GM23338 (cell line): ENCODE measurements at regions not wholly inside any gene's neighbourhood (a gene's known extent, or its start where the extent isn't known, plus 50 kb on each side); places are given as distances from the start of the nearest gene placed in this dataset.

Source experiments
- ATAC-seq: fragments of 200-7000 bp; cut with Tn5 transposase; 3 replicates; pipeline ENCODE4 v1.9.1; 2020
- DNase-seq: peaks from one replicate; pipeline ENCODE4 v3.0.0-alpha.2; 2015; ENCODE audit warnings: low spot score
- H2AFZ ChIP-seq: fragments of 200-600 bp; sonication (generic); 2 replicates; pipeline ENCODE4 v1.8.0; 2016; ENCODE audit warnings: antibody characterized with exemption, mild to moderate bottlenecking, moderate library complexity
- H3F3A ChIP-seq: fragments of 200-600 bp; sonication (generic); replicated peaks from 2 replicates; pipeline ENCODE4 v1.8.0; 2017; ENCODE audit warnings: antibody characterized with exemption, mixed run types, low read depth
- H3K27ac ChIP-seq: fragments of 200-600 bp; sonication (generic); 2 replicates; pipeline ENCODE4 v1.6.1; 2016; ENCODE audit warnings: low read depth
- H3K27me3 ChIP-seq: fragments of 200-600 bp; sonication (generic); 2 replicates; pipeline ENCODE4 v1.8.0; 2016; ENCODE audit warnings: mild to moderate bottlenecking, mixed run types, moderate library complexity; ENCODE audit not compliant: insufficient read depth
- H3K36me3 ChIP-seq: fragments of 200-600 bp; sonication (generic); 2 replicates; pipeline ENCODE4 v1.8.0; 2016; ENCODE audit warnings: mild to moderate bottlenecking; ENCODE audit not compliant: insufficient read depth
- H3K4me1 ChIP-seq: fragments of 200-600 bp; sonication (generic); 2 replicates; pipeline ENCODE4 v1.8.0; 2016; ENCODE audit warnings: mild to moderate bottlenecking, moderate library complexity; ENCODE audit not compliant: insufficient read depth
- H3K4me2 ChIP-seq: fragments of 200-600 bp; sonication (generic); 2 replicates; pipeline ENCODE4 v1.7.1; 2017; ENCODE audit warnings: mixed run types
- H3K4me3 ChIP-seq: fragments of 200-600 bp; sonication (generic); 2 replicates; pipeline ENCODE4 v1.6.1; 2016; ENCODE audit warnings: mixed run types
- H3K79me2 ChIP-seq: fragments of 200-600 bp; sonication (generic); replicated peaks from 2 replicates; pipeline ENCODE4 v1.8.0; 2017; ENCODE audit warnings: mild to moderate bottlenecking; ENCODE audit not compliant: insufficient read depth
- H3K9me2 ChIP-seq: fragments of 200-600 bp; sonication (generic); 2 replicates; pipeline ENCODE4 v1.8.0; 2017; ENCODE audit not compliant: insufficient read depth
- H4K20me1 ChIP-seq: fragments of 200-600 bp; sonication (generic); replicated peaks from 2 replicates; pipeline ENCODE4 v1.8.0; 2017; ENCODE audit warnings: mild to moderate bottlenecking; ENCODE audit not compliant: insufficient read depth
- H3K27ac Mint-ChIP-seq: 2 replicates; pipeline ENCODE4 v1.8.0; 2020; ENCODE audit warnings: inconsistent platforms, mild to moderate bottlenecking, moderate library complexity, mixed read lengths
- H3K27me3 Mint-ChIP-seq: 3 replicates; pipeline ENCODE4 v1.8.0; 2022; ENCODE audit warnings: low read depth, mild to moderate bottlenecking, moderate library complexity, mixed read lengths, inconsistent platforms; ENCODE audit not compliant: insufficient read depth, poor library complexity
- H3K36me3 Mint-ChIP-seq: 3 replicates; pipeline ENCODE4 v1.8.0; 2021; ENCODE audit warnings: low read depth, mild to moderate bottlenecking, inconsistent platforms, moderate library complexity, mixed read lengths
- H3K4me1 Mint-ChIP-seq: 3 replicates; pipeline ENCODE4 v1.8.0; 2020; ENCODE audit warnings: mild to moderate bottlenecking, inconsistent platforms, mixed read lengths
- H3K4me3 Mint-ChIP-seq: 3 replicates; pipeline ENCODE4 v1.8.0; 2021; ENCODE audit warnings: moderate library complexity, mild to moderate bottlenecking, inconsistent platforms, mixed read lengths
- H3K9me3 Mint-ChIP-seq: 3 replicates; pipeline ENCODE4 v1.8.0; 2020; ENCODE audit warnings: moderate library complexity, mild to moderate bottlenecking, inconsistent platforms, mixed read lengths
- CREB1 ChIP-seq: fragments of 250-450 bp; sonication (Bioruptor Pico); IDR thresholded peaks from 2 replicates; pipeline ENCODE4 v1.5.0; 2020; ENCODE audit warnings: low read depth, mild to moderate bottlenecking, moderate library complexity
- CTCF ChIP-seq, 2 experiments: fragments of 200-600 bp in 1 of 2; sonication (generic) in 1 of 2; conservative IDR thresholded peaks; 2 replicates each; pipeline versions ENCODE4 v1.5.1 to v1.6.1; 2016 to 2017; ENCODE audit warnings: antibody characterized with exemption in 2 of 2, low read depth in 2 of 2, mild to moderate bottlenecking in 2 of 2, moderate library complexity in 1 of 2
- ETS1 ChIP-seq: IDR thresholded peaks from 2 replicates; pipeline ENCODE4 v1.6.1; 2016; ENCODE audit warnings: antibody characterized with exemption
- EZH2 ChIP-seq: fragments of 200-600 bp; sonication (generic); IDR thresholded peaks from one replicate; pipeline ENCODE4 v1.8.0; 2017; ENCODE audit warnings: antibody characterized with exemption, mild to moderate bottlenecking, low read depth; ENCODE audit not compliant: unreplicated experiment
- EZH2phosphoT487 ChIP-seq: fragments of 200-600 bp; sonication (generic); IDR thresholded peaks from one replicate; pipeline ENCODE4 v1.8.1; 2018; ENCODE audit warnings: antibody characterized with exemption; ENCODE audit not compliant: unreplicated experiment
- JUNB ChIP-seq: IDR thresholded peaks from one replicate; pipeline ENCODE4 v1.6.1; 2016; ENCODE audit warnings: antibody characterized with exemption; ENCODE audit not compliant: unreplicated experiment
- NANOG ChIP-seq: IDR thresholded peaks from 2 replicates; pipeline ENCODE4 v1.6.1; 2016; ENCODE audit warnings: antibody characterized with exemption, borderline replicate concordance
- POLR2AphosphoS5 ChIP-seq: IDR thresholded peaks from 2 replicates; pipeline ENCODE4 v1.6.1; 2016; ENCODE audit warnings: antibody characterized with exemption, low read depth
- REST ChIP-seq: IDR thresholded peaks from one replicate; pipeline ENCODE4 v1.6.1; 2018; ENCODE audit warnings: antibody characterized with exemption; ENCODE audit not compliant: unreplicated experiment
- STAT1 ChIP-seq: IDR thresholded peaks from one replicate; pipeline ENCODE4 v1.6.1; 2016; ENCODE audit warnings: antibody characterized with exemption; ENCODE audit not compliant: unreplicated experiment
- ZNF114 ChIP-seq: fragments of 250-450 bp; sonication (Bioruptor Pico); IDR thresholded peaks from 2 replicates; pipeline ENCODE4 v1.5.0; 2020; ENCODE audit warnings: mild to moderate bottlenecking, moderate library complexity
- ZNF331 ChIP-seq: fragments of 250-450 bp; sonication (Bioruptor Pico); IDR thresholded peaks from 2 replicates; pipeline ENCODE4 v1.5.0; 2020; ENCODE audit warnings: low read depth, mild to moderate bottlenecking, moderate library complexity
- ZNF462 ChIP-seq: fragments of 250-450 bp; sonication (Bioruptor Pico); IDR thresholded peaks from 2 replicates; pipeline ENCODE4 v1.5.0; 2020; ENCODE audit warnings: mild to moderate bottlenecking, moderate library complexity

- no peak for ATAC-seq
- H3K4me1 Mint-ChIP-seq: peaks cover 2% of the 10 kb centered on the region; the same call in 1 of the 3 replicates
- Histone ChIP-seq H2AFZ (no peak overlapping the region), H3K36me3 (no peaks in the 10 kb centered on the region), H3K27me3 (no peaks in the 10 kb centered on the region), H3K4me1 (no peaks in the 10 kb centered on the region), H3F3A (no peaks in the 10 kb centered on the region), H3K4me2 (no peak overlapping the region), H3K9me2 (no peaks in the 10 kb centered on the region), H4K20me1 (no peaks in the 10 kb centered on the region), H3K27ac (no peak overlapping the region), H3K4me3 (no peak overlapping the region), H3K79me2 (no peaks in the 10 kb centered on the region)
- no peaks in the 10 kb centered on the region for H3K36me3 Mint-ChIP-seq
- H3K9me3 Mint-ChIP-seq: no peaks in the 10 kb centered on the region; the same call in 2 of the 3 replicates
- peaks cover 8% of the 10 kb centered on the region for H3K27me3 Mint-ChIP-seq
- TF ChIP-seq JUNB (no peak), POLR2AphosphoS5 (no peak), NANOG (no peak), EZH2phosphoT487 (no peak), STAT1 (no peak), EZH2 (no peak), ZNF462 (CRISPR knock-in tag) (no peak), ZNF331 (CRISPR knock-in tag) (no peak), ZNF114 (CRISPR knock-in tag) (no peak), CREB1 (CRISPR knock-in tag) (no peak), CTCF (conservative IDR thresholded peaks at IDR 0.05; ENCODE audit: low read depth in 2 of 2) (no peak), REST (no peak), ETS1 (no peak)
- no peak overlapping the region for H3K27ac Mint-ChIP-seq
- H3K4me3 Mint-ChIP-seq: no peak overlapping the region
- no peak for DNase-seq
Observed at GRCh38 chr11:44408141-44408540, 98.2 kb upstream of the ALX4 start.
